GM21423 (cell line): ENCODE measurements at regions not wholly inside any gene's neighbourhood (a gene's known extent, or its start where the extent isn't known, plus 50 kb on each side); places are given as distances from the start of the nearest gene placed in this dataset.
"Not testable (repeated sequence)": the region's sequence is repeated elsewhere in the genome, so short reads cannot be mapped to it uniquely, and the experiment has no call there.

Experiments
- ATAC-seq: cut with Tn5 transposase; IDR thresholded peaks from one replicate; pipeline ENCODE4 v1.9.1; 2021; ENCODE audit warnings: mild to moderate bottlenecking, moderate library complexity; ENCODE audit not compliant: unreplicated experiment

GRCh38 chr13:99743094-99743493 is 228.5 kb downstream of the ZIC5 start:
- no peak for ATAC-seq

- ATAC-seq = no peak
Measured at GRCh38 chr13:99741960-99742359, 229.6 kb downstream of the ZIC5 start.

DNA sequence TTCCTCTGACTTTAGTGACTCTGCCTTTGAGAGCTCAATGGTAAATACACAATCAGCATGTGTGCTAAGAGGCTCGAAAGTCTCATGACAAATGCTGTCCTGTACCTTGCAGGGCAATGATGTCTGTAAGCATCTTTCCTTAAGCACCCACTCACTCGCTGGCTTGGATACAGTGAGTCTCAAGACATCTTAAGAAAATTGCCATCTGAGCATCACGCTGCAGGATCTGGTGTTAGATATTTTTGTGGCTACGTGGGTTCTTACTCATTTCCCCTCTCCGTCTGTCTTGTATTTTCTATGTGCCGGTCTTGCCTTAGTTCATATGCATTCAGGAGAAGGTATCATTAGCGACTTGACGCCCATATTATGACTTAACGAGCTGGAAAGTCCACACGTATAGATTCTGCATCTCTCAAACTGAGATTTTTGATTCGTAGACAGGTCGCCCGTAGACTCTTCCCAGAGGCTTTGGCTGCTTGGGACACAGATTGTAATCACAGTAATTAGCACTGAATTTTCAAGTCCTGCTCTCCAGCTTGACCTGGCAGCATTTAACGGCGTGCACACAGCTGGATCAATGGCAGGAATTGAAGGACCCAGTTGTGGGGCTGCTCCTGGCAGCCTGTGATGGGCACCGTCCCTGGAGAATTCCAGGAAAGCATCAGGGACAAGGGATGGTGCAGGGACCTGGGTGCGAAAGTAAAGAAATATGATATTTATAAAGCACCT is 231.2 kb downstream of the ZIC5 start:
- ATAC-seq = no peak

DNA sequence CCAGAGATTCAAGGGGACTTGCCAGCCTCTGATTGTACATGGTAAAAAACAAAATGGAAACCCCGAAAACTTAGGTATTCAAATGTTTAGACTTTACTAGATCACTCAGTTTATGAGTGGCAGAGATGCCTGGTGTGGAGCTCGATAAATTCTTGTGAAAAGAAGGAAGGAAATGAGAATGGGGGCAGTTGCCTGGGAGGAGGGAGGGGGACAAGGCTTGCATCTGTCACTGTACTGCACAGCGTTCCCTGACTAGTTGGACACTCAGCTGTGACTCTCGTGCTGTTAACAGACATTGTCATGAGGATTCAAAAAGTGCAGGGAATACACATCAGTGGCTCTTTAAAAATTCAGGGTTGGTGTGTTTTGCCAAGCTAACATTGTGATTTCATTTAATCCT is 232.9 kb downstream of the ZIC5 start:
- no peak for ATAC-seq

- no peak for ATAC-seq
Measured at GRCh38 chr13:99737481-99738245, 233.9 kb downstream of the ZIC5 start.

DNA sequence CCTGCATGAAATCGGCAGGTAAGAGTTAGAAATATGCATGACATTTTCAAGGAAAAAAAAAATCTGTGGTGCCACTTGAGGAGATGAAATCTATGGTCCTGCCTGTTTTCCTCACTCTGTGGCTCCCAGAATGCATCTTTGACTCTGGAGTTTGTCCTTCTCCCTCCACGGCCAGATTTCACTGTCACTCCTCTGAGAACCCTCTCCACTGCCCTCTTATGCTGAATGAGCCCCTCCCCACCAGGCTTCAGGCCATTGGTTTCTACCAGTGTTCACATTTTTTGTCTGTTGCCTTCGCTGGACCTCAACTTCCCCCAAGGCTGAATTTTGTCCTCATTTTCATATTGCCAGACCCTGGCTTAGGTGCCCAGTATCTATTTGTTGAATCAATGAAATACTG is 235.0 kb downstream of the ZIC5 start:
- no peak for ATAC-seq

DNA sequence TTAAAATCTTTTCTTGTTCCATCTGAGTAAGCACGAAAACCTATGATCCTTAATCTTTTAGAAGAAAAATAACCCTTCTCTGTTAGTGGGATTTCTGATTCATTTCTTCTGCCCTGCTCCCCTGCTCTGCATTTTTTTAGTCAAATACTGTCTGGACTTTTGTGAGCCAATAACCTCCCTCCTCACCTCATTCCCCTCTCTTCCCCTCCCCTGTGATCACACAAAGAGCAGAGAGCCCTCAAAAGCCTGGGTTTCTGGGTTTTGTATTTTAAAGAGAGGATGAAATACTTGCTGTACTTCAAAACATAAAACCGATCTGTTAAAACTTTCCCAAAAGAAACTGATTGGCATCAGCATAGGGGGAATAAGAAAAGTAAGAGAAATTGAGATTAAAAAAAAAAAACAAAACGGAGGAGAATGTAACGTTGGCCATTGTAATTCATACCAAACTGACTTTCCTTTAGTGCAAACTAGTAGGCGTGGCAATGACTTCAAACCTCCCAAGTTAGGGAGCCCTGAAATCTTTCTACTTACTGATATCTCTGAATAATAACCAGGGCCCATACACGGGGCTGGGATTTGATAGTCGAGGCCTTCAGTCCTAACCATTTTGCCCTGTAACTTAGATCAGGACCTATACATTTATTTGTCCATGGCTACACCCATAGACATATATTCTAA is 232.9 kb downstream of the TM9SF2 start:
- no peak for ATAC-seq

DNA sequence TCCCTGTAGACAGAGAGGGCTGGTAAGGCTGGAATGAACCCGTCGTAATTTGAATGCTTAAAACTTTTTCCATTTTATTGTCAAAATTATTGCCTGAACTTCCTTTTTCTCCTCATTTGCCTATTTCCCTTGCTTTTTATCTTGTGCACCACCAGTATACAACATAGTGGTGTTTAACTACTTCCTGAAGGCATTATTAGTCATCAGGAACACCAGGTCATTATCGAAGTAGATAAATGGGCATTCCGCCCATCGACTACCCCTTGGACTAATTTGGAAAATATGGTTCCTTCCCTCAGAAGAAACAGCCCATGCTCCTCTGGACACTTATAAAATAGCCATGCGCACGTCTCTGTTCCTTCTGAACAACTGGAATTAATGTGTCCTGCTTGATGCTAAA is 232.1 kb downstream of the TM9SF2 start:
- no peak for ATAC-seq

DNA sequence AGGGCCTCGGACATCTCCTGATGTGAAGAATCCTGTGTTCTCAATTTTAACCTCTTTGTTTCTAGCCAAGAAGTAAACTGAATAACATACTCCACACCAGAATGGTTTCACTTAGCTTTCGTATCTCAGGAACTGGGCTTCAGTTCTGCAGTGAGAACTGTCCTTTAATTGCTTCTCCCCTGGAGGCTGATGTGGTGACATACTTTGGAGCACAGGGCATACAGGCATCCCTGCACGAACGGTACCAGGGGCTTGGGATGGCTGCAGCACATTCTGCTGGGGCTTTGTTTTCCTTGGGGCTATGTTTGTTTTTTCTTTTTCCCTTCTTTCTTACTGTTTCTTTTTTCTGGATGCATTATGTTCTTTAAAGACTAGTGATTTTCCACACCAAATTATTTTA is 230.5 kb downstream of the TM9SF2 start:
- ATAC-seq = no peak

GRCh38 chr13:99730403-99730802 is 229.1 kb downstream of the TM9SF2 start:
- no peak for ATAC-seq

DNA sequence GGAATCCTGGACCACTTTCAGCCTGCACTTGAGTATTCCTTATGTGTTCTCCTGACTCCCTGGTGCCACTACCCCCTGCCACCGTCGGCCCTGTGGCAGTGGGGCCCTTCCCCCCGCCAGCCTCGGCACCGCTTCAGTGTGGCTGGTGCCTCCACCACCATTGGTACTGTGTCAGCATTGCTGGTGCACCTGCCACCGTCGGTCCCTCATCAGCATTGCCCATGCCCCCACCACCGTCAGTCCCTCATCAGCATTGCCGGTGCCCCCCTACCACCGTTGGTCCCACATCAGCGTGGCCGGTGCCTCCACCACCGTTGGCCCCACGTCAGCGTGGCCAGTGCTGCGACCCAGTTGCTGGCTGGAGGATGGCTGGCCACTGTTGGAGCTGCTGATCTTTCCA is 228.5 kb downstream of the TM9SF2 start:
- no peak for ATAC-seq

GRCh38 chr13:99727651-99728050 is 226.4 kb downstream of the TM9SF2 start:
- not testable (repeated sequence) for ATAC-seq

DNA sequence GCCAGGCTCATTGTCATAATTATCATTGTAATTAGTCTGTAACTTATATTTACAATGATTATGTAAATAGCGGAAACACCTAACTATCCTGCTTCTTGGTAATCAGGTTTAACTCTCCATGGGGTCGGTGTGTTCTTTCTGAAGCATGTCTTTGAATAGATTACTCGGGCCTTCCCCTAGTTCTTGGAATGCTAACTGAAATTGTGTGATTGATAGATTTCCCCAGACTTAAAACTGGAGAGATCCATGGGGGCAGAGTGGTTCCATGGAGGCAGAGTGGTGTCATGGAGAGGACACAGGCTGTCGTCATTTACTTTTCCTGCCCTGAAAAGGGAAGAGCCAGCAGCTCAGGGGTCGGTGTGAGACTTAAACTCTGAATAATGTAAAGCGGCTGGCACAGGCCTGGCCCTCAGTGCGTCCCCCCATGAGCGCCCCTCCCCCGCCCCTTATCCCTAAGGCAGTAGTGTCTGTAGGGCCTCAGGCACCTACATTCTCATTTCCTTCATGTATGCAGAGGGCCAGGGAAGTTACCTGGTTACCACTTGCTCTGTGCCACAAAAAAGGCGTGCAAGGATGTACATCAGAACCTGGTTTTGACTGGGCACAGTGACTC is 225.1 kb downstream of the TM9SF2 start:
- no peak for ATAC-seq

- ATAC-seq = no peak
Measured at GRCh38 chr13:99725644-99726043, 224.4 kb downstream of the TM9SF2 start.

DNA sequence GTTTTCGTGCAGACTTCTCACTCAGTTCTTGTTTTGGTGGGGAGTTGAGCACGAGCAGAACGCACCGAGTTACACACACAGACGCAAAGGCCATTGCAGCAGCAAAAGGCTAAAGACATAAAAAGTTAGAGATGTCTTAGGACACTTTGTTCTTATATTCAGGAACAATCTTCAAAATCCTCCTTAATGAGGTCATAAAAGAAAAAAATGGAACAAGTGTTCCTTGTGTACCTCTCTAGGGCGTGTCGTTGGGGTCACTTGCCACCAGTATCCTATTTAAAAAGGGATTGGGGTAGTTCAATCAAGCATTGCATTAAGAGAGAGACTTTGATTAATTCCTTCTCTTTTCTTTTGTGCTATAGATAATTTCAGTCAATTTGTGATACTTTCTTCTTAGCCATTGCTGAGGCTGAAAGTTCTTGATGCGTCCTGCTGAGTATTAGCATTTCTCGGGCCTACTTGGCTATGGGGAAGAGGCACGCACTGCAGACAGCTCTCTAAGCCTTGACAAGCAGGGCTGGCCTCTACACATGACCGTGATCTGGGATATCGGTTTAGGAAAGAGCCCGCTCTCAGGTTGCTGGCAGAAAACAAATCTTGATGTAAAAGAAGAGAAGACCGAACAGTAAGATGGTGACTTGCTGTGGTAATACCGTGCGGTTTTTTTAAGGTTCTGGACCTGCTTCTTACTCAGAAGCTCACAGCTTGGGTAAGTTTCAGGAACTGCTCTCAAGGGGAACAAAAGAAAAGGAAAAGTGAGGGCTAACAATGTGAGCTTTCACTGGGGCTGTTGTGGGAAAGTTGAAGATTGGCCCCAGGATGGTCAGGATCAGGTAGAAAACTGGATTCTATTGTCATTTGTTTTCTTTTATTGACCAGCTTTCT is 223.6 kb downstream of the TM9SF2 start:
- ATAC-seq = no peak

DNA sequence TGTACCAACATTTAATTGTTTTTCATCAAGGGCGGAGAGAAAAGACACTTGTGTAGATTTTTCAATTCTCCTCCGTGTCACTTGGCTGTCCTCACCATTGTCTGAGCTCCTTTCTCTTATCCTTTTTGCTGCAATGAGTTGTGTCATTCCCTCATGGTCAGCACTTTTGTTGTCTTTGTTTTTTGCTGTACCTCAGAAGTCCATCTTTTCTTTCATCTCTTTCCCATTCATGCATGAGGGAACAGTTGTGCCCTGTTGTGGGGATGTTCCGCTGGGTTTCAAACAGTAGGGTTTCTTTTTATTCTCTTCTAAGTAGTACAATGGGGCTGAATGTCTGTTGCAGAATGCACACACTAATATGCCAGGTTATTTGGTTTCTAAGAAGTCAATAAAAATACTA is 222.6 kb downstream of the TM9SF2 start:
- ATAC-seq = no peak

DNA sequence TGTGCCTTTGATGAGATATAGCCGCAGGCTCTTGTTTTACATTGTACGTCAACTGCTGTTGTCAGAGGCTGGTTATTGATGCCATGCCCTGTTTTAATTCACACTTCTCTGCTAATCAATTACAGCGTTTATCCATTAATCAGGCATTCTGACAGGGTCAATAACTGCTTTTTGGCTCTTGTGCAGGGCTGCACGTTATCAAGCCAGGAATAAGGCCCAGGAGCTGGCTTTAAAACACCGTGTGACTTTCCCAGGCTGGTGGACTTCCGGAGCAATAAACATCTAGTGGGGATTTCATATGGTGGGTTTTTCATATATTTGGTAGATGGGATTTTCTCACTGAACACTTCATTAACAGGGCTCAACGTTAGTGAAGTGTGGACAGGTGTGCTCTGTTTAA is 221.7 kb downstream of the TM9SF2 start:
- ATAC-seq = no peak

DNA sequence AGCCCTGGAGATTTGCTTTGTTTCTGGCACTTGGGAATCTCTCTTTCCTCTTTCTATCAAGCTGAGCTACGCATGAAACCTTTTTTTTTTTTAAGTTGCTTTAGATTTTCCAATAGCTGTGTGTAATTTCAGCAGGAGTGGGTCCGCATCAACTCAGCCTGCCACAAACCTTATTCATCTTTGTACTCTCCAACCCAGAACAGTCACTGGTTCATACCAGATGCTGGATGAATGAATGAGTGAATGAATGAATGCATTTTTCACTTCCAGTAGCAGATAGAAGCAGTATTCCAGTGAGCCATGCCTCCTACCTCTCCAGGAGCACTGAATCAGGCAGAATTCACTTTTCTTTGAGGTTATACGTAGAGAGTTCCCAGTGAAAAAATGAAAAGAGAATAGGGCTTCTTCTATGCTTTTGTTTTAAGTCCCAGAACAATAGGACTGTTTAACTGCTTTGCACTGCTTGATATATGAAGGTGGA is 221.1 kb downstream of the TM9SF2 start:
- no peak for ATAC-seq

- no peak for ATAC-seq
Measured at GRCh38 chr13:99721606-99722337, 220.5 kb downstream of the TM9SF2 start.
